Nephron (organoid): ENCODE measurements at regions not wholly inside any gene's neighbourhood (a gene's known extent, or its start where the extent isn't known, plus 50 kb on each side); places are given as distances from the start of the nearest gene placed in this dataset.

Experiments
- H3K27ac Mint-ChIP-seq, 3 experiments: 2 replicates each; pipeline ENCODE4 v1.8.0; 2020; ENCODE audit warnings: mixed read lengths in 3 of 3, mild to moderate bottlenecking in 2 of 3, moderate library complexity in 1 of 3
- H3K27me3 Mint-ChIP-seq: 2 replicates; pipeline ENCODE4 v1.8.0; 2021; ENCODE audit warnings: low read depth, mild to moderate bottlenecking, moderate library complexity, mixed read lengths
- H3K36me3 Mint-ChIP-seq: 2 replicates; pipeline ENCODE4 v1.8.0; 2020; ENCODE audit warnings: low read depth, mixed read lengths
- H3K4me1 Mint-ChIP-seq: 2 replicates; pipeline ENCODE4 v1.8.0; 2020; ENCODE audit warnings: mixed read lengths
- H3K4me3 Mint-ChIP-seq, 3 experiments: 2 replicates each; pipeline ENCODE4 v1.8.0; 2020; ENCODE audit warnings: mild to moderate bottlenecking in 3 of 3, mixed read lengths in 3 of 3, moderate library complexity in 2 of 3
- H3K9me3 Mint-ChIP-seq: 2 replicates; pipeline ENCODE4 v1.8.0; 2020; ENCODE audit warnings: mixed read lengths
- CTCF ChIP-seq, 3 experiments: fragments of 200-600 bp; sonication (generic); IDR thresholded peaks; one replicate each; pipeline ENCODE4 v1.5.0; 2021; ENCODE audit warnings: antibody characterized with exemption in 3 of 3; ENCODE audit not compliant: unreplicated experiment in 3 of 3

GRCh38 chrX:16451334-16451733, 198.6 kb upstream of the S100G start:
- Mint-ChIP-seq H3K27ac (no peak overlapping the region), H3K9me3 (no peaks in the 10 kb centered on the region), H3K36me3 (no peaks in the 10 kb centered on the region), H3K4me1 (no peaks in the 10 kb centered on the region), H3K4me3 (no peak overlapping the region), H3K27me3 (no peaks in the 10 kb centered on the region)
- TF ChIP-seq CTCF (IDR thresholded peaks at IDR 0.05; ENCODE audit: unreplicated experiment in 3 of 3): no peak

GRCh38 chrX:16454926-16455325, 195.0 kb upstream of the S100G start:
- Mint-ChIP-seq H3K4me3 (no peak overlapping the region), H3K9me3 (no peaks in the 10 kb centered on the region), H3K27me3 (no peaks in the 10 kb centered on the region), H3K36me3 (no peaks in the 10 kb centered on the region), H3K27ac (no peak overlapping the region), H3K4me1 (no peaks in the 10 kb centered on the region)
- TF ChIP-seq CTCF (IDR thresholded peaks at IDR 0.05; ENCODE audit: unreplicated experiment in 3 of 3): no peak

- no peaks in the 10 kb centered on the region for H3K36me3 Mint-ChIP-seq
- no peak for TF ChIP-seq CTCF (IDR thresholded peaks at IDR 0.05; ENCODE audit: unreplicated experiment in 3 of 3)
Measured at GRCh38 chrX:16457239-16457638, 192.7 kb upstream of the S100G start.

GRCh38 chrX:16458208-16458607, 191.8 kb upstream of the S100G start:
- TF ChIP-seq CTCF (IDR thresholded peaks at IDR 0.05; ENCODE audit: unreplicated experiment in 3 of 3): no peak
- H3K36me3 Mint-ChIP-seq: no peaks in the 10 kb centered on the region
- H3K4me3 Mint-ChIP-seq: no peak overlapping the region
- no peaks in the 10 kb centered on the region for H3K27me3 Mint-ChIP-seq
- H3K9me3 Mint-ChIP-seq: no peaks in the 10 kb centered on the region
- H3K27ac Mint-ChIP-seq: no peak overlapping the region
- peaks cover 7% of the 10 kb centered on the region for H3K4me1 Mint-ChIP-seq

More at GRCh38 chrX:16457239-16457638, 192.7 kb upstream of the S100G start:
- H3K27ac Mint-ChIP-seq: no peak overlapping the region
- no peaks in the 10 kb centered on the region for H3K27me3 Mint-ChIP-seq
- no peak overlapping the region for H3K4me3 Mint-ChIP-seq
- H3K9me3 Mint-ChIP-seq: no peaks in the 10 kb centered on the region
- H3K4me1 Mint-ChIP-seq: no peaks in the 10 kb centered on the region

DNA sequence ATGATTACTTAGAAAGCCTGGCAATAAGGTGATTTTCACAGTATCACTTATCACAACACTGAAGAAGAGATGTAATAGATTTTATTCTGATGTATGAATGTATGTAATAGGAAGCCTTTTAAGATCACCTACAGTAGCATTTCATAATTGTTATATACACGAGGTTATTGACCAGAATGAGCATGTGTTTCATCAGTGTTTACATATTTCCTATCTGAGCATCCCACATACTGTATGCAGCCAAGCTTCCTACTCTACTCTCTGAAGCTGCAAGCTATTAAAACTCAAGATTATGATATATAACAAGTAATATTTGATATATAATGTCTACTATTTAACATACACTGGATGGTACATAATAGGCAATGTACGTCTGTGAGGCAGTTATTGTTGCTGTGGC, 190.9 kb upstream of the S100G start:
- TF ChIP-seq CTCF (IDR thresholded peaks at IDR 0.05; ENCODE audit: unreplicated experiment in 3 of 3): no peak
- H3K36me3 Mint-ChIP-seq: no peaks in the 10 kb centered on the region
- H3K9me3 Mint-ChIP-seq: no peaks in the 10 kb centered on the region
- peaks cover 9% of the 10 kb centered on the region for H3K4me1 Mint-ChIP-seq
- H3K27me3 Mint-ChIP-seq: no peaks in the 10 kb centered on the region
- no peak overlapping the region for H3K4me3 Mint-ChIP-seq
- H3K27ac Mint-ChIP-seq: no peak overlapping the region

DNA sequence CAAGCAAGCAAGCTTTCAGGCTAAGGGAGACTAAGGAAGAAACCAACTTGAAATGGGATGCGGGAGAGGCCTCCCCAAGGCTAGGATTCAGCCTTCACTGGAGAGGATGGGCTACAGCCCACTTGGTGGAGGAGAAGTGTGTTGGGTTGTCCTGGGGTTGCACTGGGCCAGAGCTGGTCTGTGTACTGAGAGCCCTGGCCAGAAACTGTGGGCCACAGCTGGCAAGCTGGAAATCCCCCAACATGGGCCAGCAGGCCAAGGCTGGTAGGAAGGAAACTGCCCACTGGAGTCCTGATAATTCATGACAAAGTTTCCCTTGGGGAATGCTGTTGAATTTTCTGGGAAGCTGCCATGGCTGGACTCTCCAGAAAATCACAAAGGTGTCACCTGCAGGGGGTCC, 188.0 kb upstream of the S100G start:
- Mint-ChIP-seq H3K27ac (no peak overlapping the region), H3K36me3 (no peaks in the 10 kb centered on the region), H3K4me3 (no peak overlapping the region), H3K27me3 (no peaks in the 10 kb centered on the region), H3K9me3 (no peaks in the 10 kb centered on the region), H3K4me1 (peaks cover 9% of the 10 kb centered on the region)
- TF ChIP-seq CTCF (IDR thresholded peaks at IDR 0.05; ENCODE audit: unreplicated experiment in 3 of 3): no peak
